Esophagus muscularis mucosa (tissue), 4 donors: ENCODE measurements at regions not wholly inside any gene's neighbourhood (a gene's known extent, or its start where the extent isn't known, plus 50 kb on each side); places are given as distances from the start of the nearest gene placed in this dataset.

Experiments used
- DNase-seq: peaks from one replicate; pipeline ENCODE4 v3.0.0-alpha.2; 2017; ENCODE audit errors: extremely low spot score
- H3K27ac ChIP-seq, 4 donors: fragments of 200-600 bp; sonication (generic); replicated peaks in 1 of 4; 1 replicate in 3 of 4; 2 replicates in 1 of 4; pipeline ENCODE4 v1.5.1; 2016 to 2019; ENCODE audit warnings: mild to moderate bottlenecking in 1 of 4
- H3K27me3 ChIP-seq, 4 donors: fragments of 200-600 bp; sonication (generic); one replicate each; pipeline versions ENCODE4 v1.5.1 to v1.6.0; 2016 to 2019
- H3K36me3 ChIP-seq, 4 donors: fragments of 200-600 bp; sonication (generic); one replicate each; pipeline ENCODE4 v1.5.1; 2016 to 2019
- H3K4me1 ChIP-seq, 4 donors: fragments of 200-600 bp; sonication (generic); one replicate each; pipeline ENCODE4 v1.5.1; 2016 to 2019
- H3K4me3 ChIP-seq, 4 donors: fragments of 200-600 bp; sonication (generic); 1 replicate in 2 of 4; 2 replicates in 2 of 4; pipeline ENCODE4 v1.5.1; 2016 to 2019; ENCODE audit warnings: mild to moderate bottlenecking in 4 of 4, moderate library complexity in 1 of 4
- H3K9me3 ChIP-seq, 4 donors: fragments of 200-600 bp; sonication (generic); 1 replicate in 3 of 4; 2 replicates in 1 of 4; pipeline ENCODE4 v1.5.1; 2016 to 2019
- CTCF ChIP-seq, 3 experiments: fragments of 200-600 bp in 2 of 3; fragments of 450-650 bp in 1 of 3; sonication (generic) in 2 of 3; IDR thresholded peaks; one replicate each; pipeline ENCODE4 v1.5.1; 2017 to 2019; ENCODE audit warnings: antibody characterized with exemption in 3 of 3, mild to moderate bottlenecking in 2 of 3, moderate library complexity in 1 of 3
- EP300 ChIP-seq: sonication (generic); formaldehyde crosslinking; IDR thresholded peaks from one replicate; pipeline ENCODE4 v1.6.1; 2017; ENCODE audit warnings: antibody characterized with exemption
- POLR2A ChIP-seq: fragments of 450-650 bp; IDR thresholded peaks from one replicate; pipeline ENCODE4 v1.6.1; 2017; ENCODE audit warnings: antibody characterized with exemption, moderate library complexity, mild to moderate bottlenecking, low read depth
- POLR2AphosphoS5 ChIP-seq, 2 donors: sonication (generic); formaldehyde crosslinking; IDR thresholded peaks; one replicate each; pipeline ENCODE4 v1.6.1; 2017; ENCODE audit warnings: antibody characterized with exemption in 2 of 2
- WGBS: methylation state at CpG from one replicate; pipeline ENCODE4 v1.1.5; 2018; 5-methylcytosine and 5-hydroxymethylcytosine counted together
- intact Hi-C: fragments of 100-400 bp; cut with DNase I; formaldehyde crosslinking; loops from one replicate; pipeline ENCODE4 v1.15.1; 2023

GRCh38 chr10:32147730-32148129, 91.5 kb upstream of the KIF5B start:
- Histone ChIP-seq H3K4me3 (no peak overlapping the region), H3K36me3 (no peaks in the 10 kb centered on the region), H3K4me1 (peaks cover 8 to 20% (median 14%) of the 10 kb centered on the region in 4 donors), H3K27ac (no peak overlapping the region), H3K9me3 (peaks cover 0 to 1% (median 0%) of the 10 kb centered on the region in 4 donors), H3K27me3 (no peaks in the 10 kb centered on the region)
- 100% methylated on average over 1 of the region's 1 CpG for WGBS
- DNase-seq = no peak
- TF ChIP-seq POLR2AphosphoS5 (IDR thresholded peaks at IDR 0.05) = no peak
- no peak for TF ChIP-seq EP300
- no peak for TF ChIP-seq POLR2A
- TF ChIP-seq CTCF (IDR thresholded peaks at IDR 0.05) = no peak
- intact Hi-C loops = loop anchor here (5.0 kb wide), 1 partner anchor 90 kb away; the partner anchor contains the start of gene KIF5B

DNA sequence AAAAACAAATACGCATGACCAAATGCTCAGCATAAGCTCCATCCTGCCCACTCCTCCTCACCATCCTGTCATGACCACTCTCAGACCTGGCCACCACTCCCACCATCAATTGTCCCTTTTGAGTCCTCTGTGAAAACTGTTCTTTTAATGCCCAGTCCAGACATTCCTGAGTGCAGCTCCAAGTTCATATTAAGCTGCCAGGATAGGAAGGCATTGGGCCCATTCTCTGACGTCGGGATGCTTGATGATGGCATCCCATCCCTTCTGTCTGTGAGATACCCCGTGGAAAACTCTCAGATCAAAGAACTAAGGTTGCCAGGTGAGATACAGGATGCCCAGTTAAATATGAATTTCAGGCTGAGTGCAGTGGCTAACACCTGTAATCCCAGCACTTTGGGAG, 89.9 kb upstream of the KIF5B start:
- no peak overlapping the region for H3K4me3 ChIP-seq
- H3K27me3 ChIP-seq = no peaks in the 10 kb centered on the region
- intact Hi-C loops = loop anchor here (5.0 kb wide), 1 partner anchor 89 kb away; the partner anchor contains the start of gene KIF5B
- peaks cover 8 to 24% (median 14%) of the 10 kb centered on the region in 4 donors for H3K4me1 ChIP-seq
- DNase-seq = no peak
- H3K36me3 ChIP-seq = no peaks in the 10 kb centered on the region
- no peak overlapping the region for H3K27ac ChIP-seq
- no peak for TF ChIP-seq EP300
- no peak for TF ChIP-seq POLR2AphosphoS5 (IDR thresholded peaks at IDR 0.05)
- no peak for TF ChIP-seq POLR2A
- TF ChIP-seq CTCF (IDR thresholded peaks at IDR 0.05) = no peak
- 98% methylated on average over 4 of the region's 4 CpGs for WGBS
- no peaks in the 10 kb centered on the region for H3K9me3 ChIP-seq

- WGBS = 86% methylated on average over 10 of the region's 10 CpGs
- intact Hi-C loops = loop anchor here (5.0 kb wide), 1 partner anchor 88 kb away; the partner anchor contains the start of gene KIF5B
- TF ChIP-seq EP300 (no peak), POLR2AphosphoS5 (IDR thresholded peaks at IDR 0.05) (no peak), CTCF (IDR thresholded peaks at IDR 0.05) (no peak), POLR2A (no peak)
These were observed 88.8 kb upstream of the KIF5B start for GRCh38 chr10:32144817-32145688.

GRCh38 chr10:32143302-32143847, 87.2 kb upstream of the KIF5B start:
- H3K27me3 ChIP-seq = no peaks in the 10 kb centered on the region
- 93% methylated on average over 7 of the region's 7 CpGs for WGBS
- no peak overlapping the region for H3K27ac ChIP-seq
- TF ChIP-seq CTCF (IDR thresholded peaks at IDR 0.05) = no peak
- no peak for TF ChIP-seq EP300
- no peak for TF ChIP-seq POLR2A
- TF ChIP-seq POLR2AphosphoS5 (IDR thresholded peaks at IDR 0.05) = no peak
- DNase-seq = no peak
- intact Hi-C loops = no loop called here
- H3K4me1 ChIP-seq = peaks cover 13 to 24% (median 21%) of the 10 kb centered on the region in 4 donors
- H3K9me3 ChIP-seq = no peaks in the 10 kb centered on the region
- no peaks in the 10 kb centered on the region for H3K36me3 ChIP-seq
- no peak overlapping the region for H3K4me3 ChIP-seq

More at GRCh38 chr10:32144817-32145688, 88.8 kb upstream of the KIF5B start:
- Histone ChIP-seq H3K36me3 (no peaks in the 10 kb centered on the region), H3K9me3 (no peaks in the 10 kb centered on the region), H3K27ac (no peak overlapping the region), H3K27me3 (no peaks in the 10 kb centered on the region), H3K4me3 (no peak overlapping the region), H3K4me1 (peaks cover 16 to 27% (median 17%) of the 10 kb centered on the region in 4 donors)
- DNase-seq = no peak
